HG03571 (cell line): ENCODE measurements at regions not wholly inside any gene's neighbourhood (a gene's known extent, or its start where the extent isn't known, plus 50 kb on each side); places are given as distances from the start of the nearest gene placed in this dataset.

Experiments
- ATAC-seq: cut with Tn5 transposase; IDR thresholded peaks from one replicate; pipeline ENCODE4 v1.9.1; 2021; ENCODE audit not compliant: unreplicated experiment

GRCh38 chr5:4053136-4053535 is 457.5 kb downstream of the IRX1 start:
- no peak for ATAC-seq

- ATAC-seq = no peak
Observed at GRCh38 chr5:4054092-4054491, 458.5 kb downstream of the IRX1 start.

- no peak for ATAC-seq
Observed at GRCh38 chr5:4058899-4059298, 463.3 kb downstream of the IRX1 start.

DNA sequence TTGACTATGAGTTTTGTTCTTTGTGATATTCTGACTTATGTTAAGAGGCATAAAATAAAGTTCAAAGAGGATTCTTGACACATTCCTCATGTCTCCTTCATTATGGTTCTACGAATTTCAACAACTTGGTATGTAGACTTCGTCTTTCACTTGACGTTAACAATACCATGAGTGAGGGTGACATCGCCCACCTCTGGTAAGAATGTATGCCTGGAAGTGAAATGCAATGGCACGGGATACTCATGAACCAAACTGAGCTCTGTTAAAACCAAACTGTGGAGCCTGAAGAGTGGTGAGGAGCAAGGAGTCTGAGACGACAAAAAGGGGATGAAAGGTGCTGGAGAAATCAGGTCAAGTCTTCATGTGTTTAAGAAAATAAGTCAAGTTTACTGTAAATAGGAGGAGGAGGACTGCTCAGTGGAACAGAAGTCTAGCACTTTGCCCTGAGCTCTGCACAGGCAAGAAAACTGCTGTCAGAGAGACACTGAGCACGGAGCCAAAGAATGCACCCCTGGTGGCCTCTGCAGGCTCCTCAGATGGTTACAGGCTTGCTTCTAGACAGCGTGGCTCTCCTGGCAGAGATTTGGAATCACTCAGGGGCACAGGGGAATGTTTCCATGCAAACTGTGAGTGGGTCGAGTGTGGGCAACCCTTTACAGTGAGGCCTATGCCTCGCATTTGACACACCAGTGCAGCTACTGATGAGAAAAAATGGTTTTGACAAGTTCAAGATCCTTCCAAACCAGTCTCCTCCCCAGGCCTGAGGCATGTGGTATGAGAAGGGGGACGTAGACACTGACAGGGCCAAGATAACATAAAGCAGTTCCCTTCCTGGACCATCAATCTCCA is 470.1 kb downstream of the IRX1 start:
- ATAC-seq = no peak

DNA sequence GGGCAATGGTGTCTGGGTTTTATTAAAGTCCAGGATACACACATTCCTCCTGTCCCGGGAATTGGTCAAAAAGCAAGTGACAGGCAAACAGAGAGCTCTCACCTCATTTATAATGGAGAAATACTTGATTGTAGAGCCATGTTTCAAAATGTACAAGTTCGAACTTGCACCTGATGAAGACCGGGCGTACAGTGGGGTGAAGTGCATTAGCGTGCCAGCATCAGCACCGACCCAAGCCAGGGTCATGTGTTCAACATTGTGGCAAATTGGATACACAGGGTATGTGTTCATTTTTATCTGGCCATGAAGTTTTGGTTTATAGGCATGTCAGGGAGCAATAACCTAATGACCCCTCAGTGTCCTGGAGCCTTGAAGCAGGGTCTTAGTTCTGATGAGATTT is 472.5 kb downstream of the IRX1 start:
- no peak for ATAC-seq

GRCh38 chr5:4078544-4078943 is 482.9 kb downstream of the IRX1 start:
- no peak for ATAC-seq

DNA sequence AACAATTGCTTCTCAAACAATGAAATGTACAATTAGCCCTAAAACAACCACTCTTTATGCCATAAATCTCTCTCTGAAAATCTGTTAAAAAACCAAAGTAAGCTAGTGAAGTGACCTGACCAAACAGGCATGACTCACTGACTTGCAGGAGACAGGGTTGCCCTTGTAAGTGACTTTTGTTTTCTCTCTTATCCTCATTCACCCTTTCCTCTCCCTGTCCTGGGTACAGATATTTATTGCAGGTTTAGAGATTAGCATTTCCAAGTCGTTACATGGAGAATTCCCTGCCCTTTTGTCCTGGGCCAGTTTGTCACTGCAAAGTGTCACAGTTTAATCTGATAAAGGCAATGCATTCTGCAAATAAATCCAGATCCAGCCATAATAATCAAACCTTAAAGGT is 484.2 kb downstream of the IRX1 start:
- no peak for ATAC-seq

DNA sequence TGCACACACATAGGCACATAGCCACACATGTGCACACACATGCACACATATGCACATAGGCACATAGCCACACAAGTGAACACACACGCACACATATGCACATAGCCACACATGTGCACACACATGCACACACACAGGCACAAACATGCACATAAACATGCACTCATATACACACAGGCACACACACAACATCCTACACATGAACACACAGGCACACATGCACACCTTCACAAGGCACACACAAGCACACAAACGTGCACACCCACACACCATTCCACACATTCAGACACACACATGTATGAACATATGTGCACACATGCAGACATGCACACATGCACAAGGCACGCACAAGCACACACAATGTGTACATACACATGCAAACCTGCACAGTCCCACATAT is 484.7 kb downstream of the IRX1 start:
- ATAC-seq = no peak

DNA sequence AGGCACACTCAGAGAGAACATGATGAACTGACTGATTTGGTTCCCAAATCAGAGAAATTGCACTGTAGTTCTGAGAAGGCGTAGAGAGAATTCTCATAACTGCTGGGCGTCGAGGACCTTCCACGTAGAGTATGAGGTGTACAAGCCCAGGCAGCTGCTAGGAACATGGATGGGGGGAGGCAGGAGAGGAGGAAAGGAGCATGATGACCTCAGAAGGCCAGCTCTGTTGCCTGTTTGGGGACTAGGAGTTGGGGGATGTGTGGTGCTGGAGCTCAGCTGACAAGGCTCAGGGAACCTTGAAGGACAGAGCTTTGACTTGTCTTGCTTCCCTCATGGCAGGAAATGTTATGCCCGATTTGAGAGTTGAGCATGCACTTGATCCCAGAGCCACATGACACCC is 485.4 kb downstream of the IRX1 start:
- ATAC-seq = no peak

DNA sequence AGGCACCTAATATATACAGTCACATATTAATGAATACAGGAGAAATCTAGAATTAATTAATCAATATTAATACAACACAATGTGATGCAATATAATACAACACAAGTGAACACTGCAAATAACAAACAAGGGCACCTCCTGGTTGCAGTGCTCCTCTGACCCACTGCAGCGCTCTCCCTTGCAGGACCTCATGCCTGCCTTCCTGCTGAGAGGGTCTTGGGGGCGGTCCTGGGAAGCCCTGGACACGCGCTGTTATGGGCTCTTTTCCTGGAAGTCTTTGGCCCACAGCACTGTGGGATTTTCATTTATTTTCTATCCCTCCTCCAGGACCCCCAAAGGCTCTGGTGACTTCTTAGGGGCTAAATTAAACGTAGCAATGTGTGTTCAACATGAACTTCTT is 485.8 kb downstream of the IRX1 start:
- ATAC-seq = no peak

DNA sequence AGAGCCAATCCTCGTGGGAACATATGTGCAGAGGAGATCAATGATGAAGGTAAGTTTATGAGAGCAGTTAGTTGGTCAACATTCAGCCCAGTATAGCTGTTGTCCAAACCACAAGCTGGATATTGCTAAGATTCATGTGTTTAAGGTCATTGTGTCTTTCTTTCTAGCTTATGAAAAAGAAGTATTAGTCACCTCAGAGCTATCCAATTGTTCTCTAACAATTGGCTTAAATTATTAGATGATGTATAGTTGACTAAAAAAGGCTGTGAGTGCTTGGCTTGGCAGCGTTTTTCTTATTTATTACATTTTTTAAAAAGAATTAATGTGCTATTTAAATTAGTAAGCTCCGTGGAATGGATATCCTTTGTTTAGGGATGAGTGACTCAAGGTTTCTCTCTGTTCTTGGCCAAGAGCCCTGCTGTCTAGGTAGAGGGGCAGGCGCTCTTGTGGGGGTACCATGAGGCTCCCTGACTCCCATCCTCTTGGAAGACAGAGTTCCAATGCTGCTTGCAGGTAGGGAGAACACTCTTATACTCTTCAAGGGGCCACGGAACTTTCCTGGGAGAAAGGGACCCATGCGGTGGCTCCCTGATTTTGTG is 487.4 kb downstream of the IRX1 start:
- ATAC-seq = no peak

GRCh38 chr5:4083591-4084337 is 488.1 kb downstream of the IRX1 start:
- no peak for ATAC-seq

GRCh38 chr5:4086081-4086480 is 490.4 kb downstream of the IRX1 start:
- no peak for ATAC-seq

- no peak for ATAC-seq
Observed at GRCh38 chr5:4087110-4087509, 491.5 kb downstream of the IRX1 start.

GRCh38 chr5:4089087-4089486 is 493.5 kb downstream of the IRX1 start:
- ATAC-seq = no peak

GRCh38 chr5:4093236-4093635 is 497.6 kb downstream of the IRX1 start:
- ATAC-seq = no peak

DNA sequence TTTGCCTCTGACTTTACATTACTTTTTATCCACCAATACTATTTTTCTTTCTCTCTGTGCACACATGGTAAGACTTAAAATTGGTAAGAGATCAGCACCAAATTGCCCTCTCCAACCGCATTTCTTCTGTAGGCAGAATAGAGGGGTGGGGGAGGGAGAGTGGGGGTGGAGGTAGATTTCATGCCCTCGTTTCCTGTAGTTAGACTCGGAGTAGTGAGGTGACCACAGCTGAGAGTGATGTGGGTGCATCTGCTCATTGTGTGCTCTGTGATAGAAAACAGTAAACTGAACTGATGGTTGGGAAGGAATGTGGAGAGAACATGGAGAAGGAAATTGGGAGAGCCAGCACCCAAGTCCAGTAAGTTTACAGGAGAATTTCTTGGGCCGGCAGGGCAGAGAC is 498.3 kb downstream of the IRX1 start:
- no peak for ATAC-seq

GRCh38 chr5:4095918-4096630 is 500.4 kb downstream of the IRX1 start:
- ATAC-seq = no peak

GRCh38 chr5:4097199-4097598 is 501.6 kb downstream of the IRX1 start:
- no peak for ATAC-seq

DNA sequence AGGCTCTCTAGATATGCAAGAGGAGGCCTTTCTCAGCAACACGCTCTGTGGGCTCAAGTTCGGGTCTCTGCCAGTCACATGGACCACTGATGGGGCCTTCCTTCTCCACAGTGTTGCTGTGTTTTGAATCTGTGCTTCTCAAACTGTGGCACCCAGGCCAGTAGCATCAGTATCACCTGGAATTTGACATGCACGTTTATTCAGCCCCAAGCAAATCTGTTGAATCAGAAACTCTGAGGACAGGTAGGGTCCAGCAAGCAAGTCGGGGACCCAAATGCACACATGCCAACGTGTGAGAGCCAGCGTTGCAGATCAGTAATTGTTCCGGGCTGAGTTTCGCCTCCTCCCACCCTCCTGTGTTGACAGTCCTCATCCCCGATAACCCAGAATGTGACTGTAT is 502.6 kb downstream of the IRX1 start:
- ATAC-seq = no peak

- no peak for ATAC-seq
Observed at GRCh38 chr5:4099386-4099785, 503.8 kb downstream of the IRX1 start.
